GM06990 (cell line): ENCODE measurements at regions not wholly inside any gene's neighbourhood (a gene's known extent, or its start where the extent isn't known, plus 50 kb on each side); places are given as distances from the start of the nearest gene placed in this dataset.

Experiments used
- DNase-seq: peaks from one replicate; pipeline ENCODE4 v3.0.0-alpha.2; 2011; ENCODE audit not compliant: insufficient read length; ENCODE audit errors: extremely low read depth
- H3K27me3 ChIP-seq: replicated peaks from 2 replicates; pipeline ENCODE4 v1.6.0; 2011; ENCODE audit warnings: low read length; ENCODE audit not compliant: control insufficient read depth, insufficient read depth
- H3K36me3 ChIP-seq: 2 replicates; pipeline ENCODE4 v1.5.1; 2011; ENCODE audit warnings: low read length; ENCODE audit not compliant: control insufficient read depth, insufficient read depth
- H3K4me3 ChIP-seq: replicated peaks from 2 replicates; pipeline ENCODE4 v1.5.1; 2011; ENCODE audit warnings: low read depth, mild to moderate bottlenecking, control low read depth, low read length
- TF ChIP-seq, protein P1 (sequence below): IDR thresholded peaks from 2 replicates; pipeline ENCODE4 v1.5.1; 2011; ENCODE audit warnings: low read length, control low read depth, mild to moderate bottlenecking, inconsistent platforms; ENCODE audit not compliant: insufficient read depth, poor library complexity, severe bottlenecking

DNA sequence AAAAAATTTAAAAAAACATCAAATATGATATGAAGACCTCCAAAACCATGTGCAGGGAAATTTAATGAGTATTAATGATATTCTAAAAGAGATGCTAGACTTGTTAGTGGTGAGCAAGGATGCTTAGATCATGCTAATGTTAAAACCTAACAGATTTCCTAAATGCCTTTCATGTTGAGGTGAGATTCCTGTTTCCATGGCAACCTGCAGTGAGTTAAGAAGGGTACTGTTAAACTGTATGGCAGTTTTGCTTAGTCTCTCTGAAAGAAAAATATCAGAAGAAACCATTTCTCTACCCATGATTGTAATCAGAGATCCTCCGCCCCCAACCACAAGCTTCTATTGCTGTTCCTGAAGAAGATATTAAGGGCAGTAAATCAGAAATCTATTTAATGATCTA lies 321.6 kb upstream of the LRRC7 start:
- TF ChIP-seq, protein P1, sequence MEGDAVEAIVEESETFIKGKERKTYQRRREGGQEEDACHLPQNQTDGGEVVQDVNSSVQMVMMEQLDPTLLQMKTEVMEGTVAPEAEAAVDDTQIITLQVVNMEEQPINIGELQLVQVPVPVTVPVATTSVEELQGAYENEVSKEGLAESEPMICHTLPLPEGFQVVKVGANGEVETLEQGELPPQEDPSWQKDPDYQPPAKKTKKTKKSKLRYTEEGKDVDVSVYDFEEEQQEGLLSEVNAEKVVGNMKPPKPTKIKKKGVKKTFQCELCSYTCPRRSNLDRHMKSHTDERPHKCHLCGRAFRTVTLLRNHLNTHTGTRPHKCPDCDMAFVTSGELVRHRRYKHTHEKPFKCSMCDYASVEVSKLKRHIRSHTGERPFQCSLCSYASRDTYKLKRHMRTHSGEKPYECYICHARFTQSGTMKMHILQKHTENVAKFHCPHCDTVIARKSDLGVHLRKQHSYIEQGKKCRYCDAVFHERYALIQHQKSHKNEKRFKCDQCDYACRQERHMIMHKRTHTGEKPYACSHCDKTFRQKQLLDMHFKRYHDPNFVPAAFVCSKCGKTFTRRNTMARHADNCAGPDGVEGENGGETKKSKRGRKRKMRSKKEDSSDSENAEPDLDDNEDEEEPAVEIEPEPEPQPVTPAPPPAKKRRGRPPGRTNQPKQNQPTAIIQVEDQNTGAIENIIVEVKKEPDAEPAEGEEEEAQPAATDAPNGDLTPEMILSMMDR: no peak
- no peak overlapping the region for H3K4me3 ChIP-seq
- H3K27me3 ChIP-seq: no peaks in the 10 kb centered on the region
- H3K36me3 ChIP-seq: no peaks in the 10 kb centered on the region
- DNase-seq: no peak

DNA sequence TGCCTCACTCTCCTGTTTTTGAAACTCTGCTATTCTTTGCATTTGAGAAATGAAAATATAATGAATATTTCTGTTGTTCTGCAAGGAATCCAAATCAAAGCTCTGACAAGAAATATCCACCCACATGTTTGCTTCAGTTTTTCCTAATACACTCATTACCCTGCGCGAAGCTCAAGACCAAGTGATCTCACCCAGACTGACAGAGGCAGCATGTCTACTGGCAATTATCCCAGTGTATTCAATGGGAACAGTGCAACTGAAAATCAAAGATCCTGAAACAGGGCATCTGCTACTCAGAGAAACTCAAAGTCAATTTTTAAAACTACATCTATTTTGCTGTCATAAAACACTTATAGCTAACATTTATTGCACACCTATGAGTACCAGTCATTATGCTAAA lies 321.0 kb upstream of the LRRC7 start:
- TF ChIP-seq, protein P1: no peak
- Histone ChIP-seq H3K36me3 (no peaks in the 10 kb centered on the region), H3K4me3 (no peak overlapping the region), H3K27me3 (no peaks in the 10 kb centered on the region)
- no peak for DNase-seq

DNA sequence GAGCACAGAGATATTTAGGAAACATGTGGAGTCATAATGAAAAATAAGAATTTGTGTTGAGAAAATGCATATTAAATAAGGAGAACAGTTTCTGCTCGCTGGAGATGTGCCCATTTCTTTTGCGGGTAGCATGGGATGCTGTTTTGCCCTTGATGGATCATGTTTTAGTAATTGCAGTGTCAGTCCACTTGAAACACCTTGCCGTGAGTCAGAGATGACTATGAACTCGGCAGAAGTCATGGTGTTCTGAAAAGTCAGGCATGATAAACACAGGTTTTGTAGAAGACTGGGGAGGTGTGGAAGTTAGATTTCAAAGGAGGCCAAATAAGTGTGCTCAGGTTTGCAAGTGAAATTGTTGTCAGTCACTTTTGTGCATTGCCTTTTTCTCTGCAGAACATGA lies 315.0 kb upstream of the LRRC7 start:
- H3K27me3 ChIP-seq: no peaks in the 10 kb centered on the region

DNA sequence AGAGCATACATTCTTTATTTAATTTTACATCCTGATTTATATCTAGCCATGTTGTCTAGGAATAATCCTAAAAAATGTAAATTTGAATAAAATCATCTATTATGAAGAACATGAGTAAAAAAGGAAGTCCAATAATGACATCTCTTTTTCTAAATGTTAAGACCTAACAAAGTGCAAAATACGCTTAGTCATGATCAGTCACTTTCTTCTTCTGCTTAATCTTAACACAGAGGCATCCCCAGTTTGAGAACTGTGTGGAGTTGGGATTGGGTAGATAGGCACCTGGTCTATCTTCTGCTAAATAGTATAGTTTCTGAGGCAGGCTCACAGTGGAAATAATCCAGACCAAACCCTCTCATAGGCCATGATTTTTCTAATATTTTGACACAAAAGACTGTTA lies 311.7 kb upstream of the LRRC7 start:
- H3K4me3 ChIP-seq: no peak overlapping the region
- no peaks in the 10 kb centered on the region for H3K36me3 ChIP-seq
- DNase-seq: no peak
- H3K27me3 ChIP-seq: no peaks in the 10 kb centered on the region
- TF ChIP-seq, protein P1: no peak

More for the DNA sequence above, 315.0 kb upstream of the LRRC7 start:
- no peak for DNase-seq
- H3K4me3 ChIP-seq: no peak overlapping the region
- H3K36me3 ChIP-seq: no peaks in the 10 kb centered on the region
- TF ChIP-seq, protein P1: no peak

DNA sequence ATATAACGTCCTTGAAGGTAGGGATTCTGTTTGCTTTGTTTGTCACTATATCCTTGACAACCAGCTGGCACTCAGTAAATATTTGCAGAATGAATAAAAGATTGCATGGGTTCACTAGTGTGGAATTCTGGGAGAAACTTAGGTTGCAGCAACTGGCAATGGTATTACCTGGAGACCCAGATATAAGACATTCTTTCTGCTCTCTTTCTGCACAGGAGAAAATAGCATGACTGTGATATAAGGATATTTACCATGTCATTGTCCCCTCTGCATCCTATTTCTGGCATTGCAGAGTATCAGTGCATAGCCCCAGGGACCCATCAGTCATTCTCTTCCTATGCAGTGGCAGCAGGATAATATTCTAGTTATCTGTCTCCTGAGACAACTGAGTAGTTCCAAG lies 308.9 kb upstream of the LRRC7 start:
- no peaks in the 10 kb centered on the region for H3K27me3 ChIP-seq
- no peaks in the 10 kb centered on the region for H3K36me3 ChIP-seq
- H3K4me3 ChIP-seq: no peak overlapping the region
- TF ChIP-seq, protein P1: no peak
- DNase-seq: no peak

DNA sequence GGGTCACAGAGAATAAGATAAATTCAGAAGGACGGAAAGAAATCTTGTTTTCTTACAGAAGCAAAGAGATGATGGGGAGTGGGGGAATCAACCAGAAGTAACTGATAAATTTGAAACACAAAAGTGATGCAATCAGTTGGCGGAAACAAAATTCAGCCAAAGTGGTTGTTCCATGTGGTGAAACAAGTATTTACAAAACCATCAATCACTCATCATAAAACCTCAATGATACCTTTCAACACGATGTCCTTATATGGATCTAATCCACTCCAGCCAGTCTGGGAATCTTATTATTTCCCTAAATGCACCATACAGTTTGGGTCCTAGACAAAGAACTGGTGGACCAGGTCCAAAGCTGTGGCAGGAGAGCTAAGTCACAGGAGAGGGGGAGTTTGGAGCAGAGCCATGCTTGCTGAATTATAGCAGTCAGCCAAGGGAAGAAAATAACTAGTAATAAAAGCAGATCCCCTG lies 303.8 kb upstream of the LRRC7 start:
- Histone ChIP-seq H3K36me3 (no peaks in the 10 kb centered on the region), H3K4me3 (no peak overlapping the region), H3K27me3 (no peaks in the 10 kb centered on the region)
- TF ChIP-seq, protein P1: no peak
- DNase-seq: no peak
